HG03520 (cell line): ENCODE measurements at regions not wholly inside any gene's neighbourhood (a gene's known extent, or its start where the extent isn't known, plus 50 kb on each side); places are given as distances from the start of the nearest gene placed in this dataset.
"Not testable (repeated sequence)": the region's sequence is repeated elsewhere in the genome, so short reads cannot be mapped to it uniquely, and the experiment has no call there.

Source experiments
- ATAC-seq: cut with Tn5 transposase; IDR thresholded peaks from one replicate; pipeline ENCODE4 v1.9.1; 2021; ENCODE audit warnings: mild to moderate bottlenecking, moderate library complexity; ENCODE audit not compliant: unreplicated experiment

DNA sequence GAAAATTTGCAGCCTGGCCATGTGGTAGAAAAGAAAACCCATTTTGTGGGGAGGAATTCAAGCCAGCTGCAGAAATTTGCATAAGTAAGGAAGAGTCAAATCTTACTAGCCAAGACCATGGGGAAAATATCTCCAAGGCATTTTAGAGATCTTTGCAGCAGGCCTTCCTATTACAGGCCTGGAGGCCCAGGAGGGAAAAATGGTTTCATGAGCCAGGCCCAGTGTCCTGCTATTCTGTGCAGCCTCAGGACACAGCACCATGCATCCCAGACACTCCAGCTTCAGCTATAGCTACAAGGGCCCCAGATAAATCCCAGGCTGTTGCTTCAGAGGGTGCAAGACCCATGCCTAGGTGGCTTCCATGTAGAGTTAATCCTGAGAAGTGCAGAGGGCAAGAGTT lies 1590.1 kb upstream of the PRR20A start:
- no peak for ATAC-seq

DNA sequence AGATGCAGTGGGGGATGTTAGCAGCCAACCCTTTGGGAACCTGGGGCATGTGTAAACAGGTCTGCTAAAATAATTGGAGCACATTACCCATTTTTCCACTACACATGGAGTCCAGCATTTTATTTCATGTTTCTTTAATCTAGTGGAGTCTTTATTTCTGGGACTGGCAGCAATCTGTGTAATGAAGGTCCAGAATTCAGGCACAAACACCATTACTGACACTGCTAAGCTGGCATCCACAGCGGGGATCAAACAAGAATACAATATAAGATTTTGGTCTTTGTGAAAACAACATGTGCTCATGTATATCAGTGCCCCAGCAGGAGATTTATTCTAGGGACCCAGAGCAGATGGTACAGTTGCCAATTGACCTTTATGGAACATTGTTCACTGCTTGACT lies 1587.0 kb upstream of the PRR20A start:
- no peak for ATAC-seq

DNA sequence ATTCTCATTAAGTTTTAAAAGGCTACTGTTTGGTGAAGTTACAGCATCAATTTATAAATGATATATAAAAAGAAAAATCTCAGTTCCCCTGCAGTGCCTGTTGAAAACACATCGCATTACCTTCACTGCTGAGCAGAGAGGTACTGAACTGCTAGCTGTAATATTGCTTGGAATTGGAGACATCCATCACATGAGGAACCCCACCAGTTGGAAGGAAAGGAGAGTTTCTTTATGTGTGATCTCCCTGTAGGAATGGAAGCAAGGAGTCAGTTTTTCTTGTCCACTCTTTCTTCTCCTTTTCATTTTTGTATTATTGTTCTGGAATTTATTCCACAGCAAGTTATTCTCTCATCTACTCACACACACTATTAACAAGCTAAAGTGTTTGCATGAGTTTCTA lies 1586.0 kb upstream of the PRR20A start:
- no peak for ATAC-seq

- no peak for ATAC-seq
Observed at GRCh38 chr13:55560331-55560730, 1580.4 kb upstream of the PRR20A start.

DNA sequence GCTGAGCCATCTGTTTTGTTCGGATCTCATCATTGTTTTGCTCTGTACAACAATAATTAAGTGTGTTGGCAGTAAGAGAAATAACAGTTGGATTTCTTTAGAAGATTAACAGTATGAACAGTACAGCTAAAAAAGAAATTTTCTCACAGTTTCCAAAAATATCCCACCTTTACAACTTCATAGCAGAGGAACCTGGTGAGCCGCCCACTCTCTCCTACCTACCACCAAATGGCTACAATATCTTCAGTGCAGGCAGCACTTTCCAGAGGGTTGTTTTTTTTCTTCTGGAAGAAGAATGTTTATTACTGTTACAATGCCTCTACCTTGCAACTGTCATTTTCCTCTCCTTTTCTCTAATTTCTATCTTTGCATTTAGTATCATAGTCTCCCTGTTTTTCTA lies 1577.5 kb upstream of the PRR20A start:
- no peak for ATAC-seq

GRCh38 chr13:55566334-55566733 lies 1574.4 kb upstream of the PRR20A start:
- no peak for ATAC-seq

DNA sequence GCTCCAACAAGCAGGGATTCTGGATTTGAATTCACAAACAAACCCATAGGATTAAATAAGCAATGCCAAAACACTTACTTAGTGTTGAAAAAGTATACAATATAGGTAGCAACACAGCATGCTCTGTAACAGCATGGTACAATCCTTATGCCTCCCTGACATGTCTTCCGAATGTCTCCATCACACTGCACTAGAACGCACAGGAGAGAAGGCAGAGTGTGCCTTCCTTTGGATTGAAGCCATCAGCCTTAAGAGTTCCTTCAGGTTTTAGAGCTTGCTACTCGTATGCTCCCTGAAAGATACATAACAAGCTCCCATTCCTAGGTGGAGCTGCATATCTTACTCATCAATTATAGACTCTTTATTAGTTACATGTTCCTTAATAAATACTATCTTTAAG lies 1573.9 kb upstream of the PRR20A start:
- no peak for ATAC-seq

DNA sequence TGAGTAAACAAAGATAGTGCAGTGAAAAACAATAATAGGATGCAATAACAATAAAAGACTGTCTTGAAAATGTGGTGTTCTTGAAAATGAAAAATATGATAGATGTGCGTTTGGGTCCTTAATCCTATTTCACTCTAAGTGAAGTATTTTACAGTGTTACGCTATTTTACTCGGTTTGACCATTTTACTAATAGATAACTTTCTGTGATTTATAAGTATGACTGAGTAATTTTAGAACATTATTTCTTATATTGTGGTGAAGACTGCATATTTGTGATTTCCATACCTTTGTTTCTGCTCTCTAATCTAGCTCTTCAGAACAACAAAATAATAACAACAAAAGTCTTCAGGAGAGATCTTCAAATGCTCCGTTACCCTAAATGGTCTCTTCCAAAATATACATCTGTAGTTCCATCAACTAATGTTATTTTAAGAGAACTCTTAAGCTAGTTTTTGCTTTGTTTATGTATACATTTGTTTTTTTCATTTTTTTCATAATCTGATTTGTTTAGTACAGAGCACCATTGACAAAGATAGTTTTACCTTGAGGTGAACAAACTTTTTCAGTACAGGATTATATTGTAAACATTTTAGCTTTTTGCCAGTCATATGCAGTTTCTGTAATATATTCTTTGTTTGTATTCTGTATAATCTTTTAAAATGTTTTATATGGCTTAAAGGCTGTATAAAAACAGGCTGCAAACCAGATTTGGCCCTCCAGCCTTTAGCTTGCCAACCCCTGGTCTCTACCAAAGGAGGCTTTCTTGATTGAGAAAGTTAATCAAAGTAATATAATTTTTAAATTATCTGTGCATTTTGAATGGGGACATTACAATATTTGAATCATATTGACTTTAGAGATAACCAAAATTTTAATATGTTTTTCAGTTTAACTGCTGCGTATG lies 1572.7 kb upstream of the PRR20A start:
- no peak for ATAC-seq

- ATAC-seq, result no peak
Observed at GRCh38 chr13:55569082-55569481, 1571.6 kb upstream of the PRR20A start.

GRCh38 chr13:55569514-55569913 lies 1571.2 kb upstream of the PRR20A start:
- ATAC-seq, result no peak

- no peak for ATAC-seq
Observed at GRCh38 chr13:55570371-55570770, 1570.3 kb upstream of the PRR20A start.

DNA sequence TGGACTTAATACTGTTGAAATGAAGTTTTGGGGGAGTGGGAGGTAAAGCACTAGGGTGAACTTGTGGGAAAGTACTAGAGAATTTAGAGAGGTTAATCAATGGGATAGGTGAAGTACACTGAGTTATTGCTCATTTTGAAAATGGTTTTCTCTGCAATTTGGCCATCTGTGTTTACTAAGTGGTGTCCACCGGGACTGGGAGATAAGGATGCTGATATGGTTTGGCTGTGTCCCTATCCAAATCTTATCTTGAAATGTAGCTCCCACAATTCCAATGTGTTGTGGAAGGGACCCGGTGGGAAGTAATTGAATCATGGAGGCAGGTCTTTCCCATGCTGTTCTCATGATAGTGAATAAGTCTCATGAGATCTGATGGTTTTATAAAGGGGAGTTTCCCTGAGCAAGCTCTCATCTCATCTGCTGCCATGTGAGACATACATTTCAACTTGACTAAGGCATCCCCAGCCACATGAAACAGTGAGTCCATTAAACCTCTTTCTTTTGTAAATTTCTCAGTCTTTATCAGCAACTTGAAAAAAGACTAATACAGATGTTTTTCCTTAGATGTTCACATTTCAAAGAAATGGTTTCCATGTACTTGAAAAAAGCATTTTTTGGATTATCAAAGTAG lies 1569.4 kb upstream of the PRR20A start:
- no peak for ATAC-seq

GRCh38 chr13:55572408-55572807 lies 1568.3 kb upstream of the PRR20A start:
- ATAC-seq, result no peak

- ATAC-seq, result no peak
Observed at GRCh38 chr13:55572862-55573261, 1567.9 kb upstream of the PRR20A start.

GRCh38 chr13:55573565-55573964 lies 1567.2 kb upstream of the PRR20A start:
- no peak for ATAC-seq

GRCh38 chr13:55576389-55576788 lies 1564.3 kb upstream of the PRR20A start:
- ATAC-seq, result no peak

DNA sequence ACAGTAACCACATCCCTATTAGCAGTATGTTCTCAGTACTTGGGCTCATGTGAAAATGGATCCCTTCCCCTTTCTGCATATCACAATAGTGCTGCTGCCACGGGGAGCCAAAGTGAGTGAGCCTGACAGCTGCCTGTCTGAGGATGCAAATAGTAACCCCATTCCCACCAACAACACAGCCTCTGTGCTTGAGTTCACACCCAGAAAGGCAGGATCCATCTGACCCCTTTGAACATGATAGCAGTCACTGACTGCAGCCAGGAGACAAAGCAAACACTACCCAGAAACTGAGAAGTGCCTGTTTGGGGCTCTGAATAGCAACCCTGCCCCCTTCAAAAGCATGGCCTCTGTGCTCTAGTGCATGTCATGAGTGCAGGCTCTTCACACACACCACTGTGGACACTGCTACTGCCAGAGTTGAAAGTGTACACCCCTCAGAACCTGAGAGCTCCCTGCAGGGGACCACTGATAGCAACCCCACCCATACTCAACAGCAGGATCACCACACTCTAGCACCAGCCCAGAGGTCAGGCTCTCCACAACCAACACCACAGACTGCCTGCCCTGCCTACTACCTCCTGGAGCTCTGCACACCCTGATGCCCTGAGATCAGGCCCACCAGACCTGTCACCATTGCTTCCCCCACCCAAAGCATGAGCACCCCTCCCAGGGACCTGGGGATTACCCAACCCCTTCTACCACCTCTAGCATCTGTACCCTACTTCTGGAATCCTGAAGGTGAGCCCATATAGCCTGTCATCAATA lies 1563.5 kb upstream of the PRR20A start:
- ATAC-seq, result no peak

DNA sequence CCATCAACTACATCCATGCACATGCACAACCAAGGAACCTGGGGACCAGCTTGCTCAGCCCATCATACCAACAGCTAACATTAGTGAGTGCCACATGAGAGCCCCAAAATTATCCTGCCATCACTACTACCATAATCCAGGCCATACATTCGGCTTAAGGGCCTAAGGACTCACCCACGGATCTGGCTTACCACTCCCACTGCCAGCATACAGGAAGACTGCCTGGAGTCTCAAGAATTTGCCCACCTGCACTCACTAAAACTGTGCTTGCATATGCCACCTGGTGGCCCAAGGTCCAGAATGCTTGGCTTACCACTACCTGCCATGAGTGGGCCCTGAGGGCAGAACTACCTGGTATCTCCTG lies 1562.9 kb upstream of the PRR20A start:
- ATAC-seq, result no peak

- not testable (repeated sequence) for ATAC-seq
Observed at GRCh38 chr13:55582294-55582693, 1558.4 kb upstream of the PRR20A start.

- no peak for ATAC-seq
Observed at GRCh38 chr13:55583953-55584593, 1556.6 kb upstream of the PRR20A start.

- ATAC-seq, result no peak
Observed at GRCh38 chr13:55602784-55603183, 1537.9 kb upstream of the PRR20A start.
